ENCODE measurements at regions not wholly inside any gene's neighbourhood (a gene's known extent, or its start where the extent isn't known, plus 50 kb on each side); places are given as distances from the start of the nearest gene placed in this dataset.

GRCh38 chr6:81309811-81310210 lies 442.7 kb downstream of the TENT5A start:
- TF ChIP-seq, protein P1, sequence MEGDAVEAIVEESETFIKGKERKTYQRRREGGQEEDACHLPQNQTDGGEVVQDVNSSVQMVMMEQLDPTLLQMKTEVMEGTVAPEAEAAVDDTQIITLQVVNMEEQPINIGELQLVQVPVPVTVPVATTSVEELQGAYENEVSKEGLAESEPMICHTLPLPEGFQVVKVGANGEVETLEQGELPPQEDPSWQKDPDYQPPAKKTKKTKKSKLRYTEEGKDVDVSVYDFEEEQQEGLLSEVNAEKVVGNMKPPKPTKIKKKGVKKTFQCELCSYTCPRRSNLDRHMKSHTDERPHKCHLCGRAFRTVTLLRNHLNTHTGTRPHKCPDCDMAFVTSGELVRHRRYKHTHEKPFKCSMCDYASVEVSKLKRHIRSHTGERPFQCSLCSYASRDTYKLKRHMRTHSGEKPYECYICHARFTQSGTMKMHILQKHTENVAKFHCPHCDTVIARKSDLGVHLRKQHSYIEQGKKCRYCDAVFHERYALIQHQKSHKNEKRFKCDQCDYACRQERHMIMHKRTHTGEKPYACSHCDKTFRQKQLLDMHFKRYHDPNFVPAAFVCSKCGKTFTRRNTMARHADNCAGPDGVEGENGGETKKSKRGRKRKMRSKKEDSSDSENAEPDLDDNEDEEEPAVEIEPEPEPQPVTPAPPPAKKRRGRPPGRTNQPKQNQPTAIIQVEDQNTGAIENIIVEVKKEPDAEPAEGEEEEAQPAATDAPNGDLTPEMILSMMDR (IDR thresholded peaks at IDR 0.05; ENCODE audit: insufficient read depth, low read length) = no peak
- TF ChIP-seq, protein P2, sequence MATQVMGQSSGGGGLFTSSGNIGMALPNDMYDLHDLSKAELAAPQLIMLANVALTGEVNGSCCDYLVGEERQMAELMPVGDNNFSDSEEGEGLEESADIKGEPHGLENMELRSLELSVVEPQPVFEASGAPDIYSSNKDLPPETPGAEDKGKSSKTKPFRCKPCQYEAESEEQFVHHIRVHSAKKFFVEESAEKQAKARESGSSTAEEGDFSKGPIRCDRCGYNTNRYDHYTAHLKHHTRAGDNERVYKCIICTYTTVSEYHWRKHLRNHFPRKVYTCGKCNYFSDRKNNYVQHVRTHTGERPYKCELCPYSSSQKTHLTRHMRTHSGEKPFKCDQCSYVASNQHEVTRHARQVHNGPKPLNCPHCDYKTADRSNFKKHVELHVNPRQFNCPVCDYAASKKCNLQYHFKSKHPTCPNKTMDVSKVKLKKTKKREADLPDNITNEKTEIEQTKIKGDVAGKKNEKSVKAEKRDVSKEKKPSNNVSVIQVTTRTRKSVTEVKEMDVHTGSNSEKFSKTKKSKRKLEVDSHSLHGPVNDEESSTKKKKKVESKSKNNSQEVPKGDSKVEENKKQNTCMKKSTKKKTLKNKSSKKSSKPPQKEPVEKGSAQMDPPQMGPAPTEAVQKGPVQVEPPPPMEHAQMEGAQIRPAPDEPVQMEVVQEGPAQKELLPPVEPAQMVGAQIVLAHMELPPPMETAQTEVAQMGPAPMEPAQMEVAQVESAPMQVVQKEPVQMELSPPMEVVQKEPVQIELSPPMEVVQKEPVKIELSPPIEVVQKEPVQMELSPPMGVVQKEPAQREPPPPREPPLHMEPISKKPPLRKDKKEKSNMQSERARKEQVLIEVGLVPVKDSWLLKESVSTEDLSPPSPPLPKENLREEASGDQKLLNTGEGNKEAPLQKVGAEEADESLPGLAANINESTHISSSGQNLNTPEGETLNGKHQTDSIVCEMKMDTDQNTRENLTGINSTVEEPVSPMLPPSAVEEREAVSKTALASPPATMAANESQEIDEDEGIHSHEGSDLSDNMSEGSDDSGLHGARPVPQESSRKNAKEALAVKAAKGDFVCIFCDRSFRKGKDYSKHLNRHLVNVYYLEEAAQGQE (IDR thresholded peaks at IDR 0.05; ENCODE audit: insufficient replicate concordance, low read depth) = no peak
- no peak for TF ChIP-seq POLR2AphosphoS5 (IDR thresholded peaks at IDR 0.05; ENCODE audit: low read depth)
- no peak for TF ChIP-seq GABPA (IDR thresholded peaks at IDR 0.05; ENCODE audit: low read depth)
- no peak for TF ChIP-seq SPI1 (IDR thresholded peaks at IDR 0.05; ENCODE audit: borderline replicate concordance, low read depth)

Data from HL-60 (cell line).